Activated naive CD4-positive, alpha-beta T cell treated with anti-CD3 and anti-CD28 coated beads, Interleukin-2, amount 50 U/mL, for 16 hours (primary cell): ENCODE measurements at regions not wholly inside any gene's neighbourhood (a gene's known extent, or its start where the extent isn't known, plus 50 kb on each side); places are given as distances from the start of the nearest gene placed in this dataset.

ENCODE experiments used
- DNase-seq: peaks from one replicate; pipeline ENCODE4 v3.0.0-alpha.2; 2020

- no peak for DNase-seq
Observed at GRCh38 chr11:129265125-129265788, 73.1 kb upstream of the ARHGAP32 start.

- no peak for DNase-seq
Observed at GRCh38 chr11:129264114-129264513, 72.0 kb upstream of the ARHGAP32 start.

GRCh38 chr11:129260750-129261149, 68.6 kb upstream of the ARHGAP32 start:
- DNase-seq, result no peak

GRCh38 chr11:129259931-129260348, 67.8 kb upstream of the ARHGAP32 start:
- no peak for DNase-seq

- DNase-seq, result no peak
Observed at GRCh38 chr11:129258205-129258604, 66.1 kb upstream of the ARHGAP32 start.

- DNase-seq, result no peak
Observed at GRCh38 chr11:129257512-129257911, 65.4 kb upstream of the ARHGAP32 start.

- no peak for DNase-seq
Observed at GRCh38 chr11:129252621-129253020, 60.5 kb upstream of the ARHGAP32 start.

- no peak for DNase-seq
Observed at GRCh38 chr11:129251067-129251466, 58.9 kb upstream of the ARHGAP32 start.

- DNase-seq, result no peak
Observed at GRCh38 chr11:129249923-129250322, 57.8 kb upstream of the ARHGAP32 start.

GRCh38 chr11:129249351-129249750, 57.2 kb upstream of the ARHGAP32 start:
- no peak for DNase-seq

- no peak for DNase-seq
Observed at GRCh38 chr11:129248618-129249017, 56.5 kb upstream of the ARHGAP32 start.

GRCh38 chr11:129247135-129247534, 55.0 kb upstream of the ARHGAP32 start:
- no peak for DNase-seq

- DNase-seq, result no peak
Observed at GRCh38 chr11:129242855-129243254, 50.7 kb upstream of the ARHGAP32 start.
